OCI-LY7 (cell line): ENCODE measurements at regions not wholly inside any gene's neighbourhood (a gene's known extent, or its start where the extent isn't known, plus 50 kb on each side); places are given as distances from the start of the nearest gene placed in this dataset.

ENCODE experiments used
- BruUV-seq: library from RNA; stranded (reverse); fragments of 400-500 nt; replicated peaks from 2 replicates; lab custom pipeline; 2021; lab: Mats Ljungman, UMichigan
- CTCF ChIA-PET: fragments of 300-600 bp; sonication (Branson Sonifier 250); formaldehyde crosslinking; loops from one replicate; lab custom pipeline; 2022; ENCODE audit warnings: antibody characterized with exemption; ENCODE audit not compliant: unreplicated experiment; lab: Charles Lee
- POLR2A ChIA-PET: fragments of 300-600 bp; sonication (Branson Sonifier 250); formaldehyde crosslinking; loops from one replicate; lab custom pipeline; 2022; ENCODE audit warnings: antibody characterized with exemption; lab: Charles Lee
- DNase-seq: peaks from one replicate; pipeline ENCODE4 v3.0.0-alpha.2; 2015; ENCODE audit warnings: low spot score
- H2AFZ ChIP-seq: fragments of 200-600 bp; sonication (generic), shearing (Covaris generic); 2 replicates; pipeline ENCODE4 v1.6.1; 2014; ENCODE audit warnings: mild to moderate bottlenecking, antibody characterized with exemption, low read length, moderate library complexity
- H3K27ac ChIP-seq: fragments of 200-600 bp; sonication (generic); 2 replicates; pipeline ENCODE4 v1.5.1; 2014; ENCODE audit warnings: mixed run types, low read depth, mild to moderate bottlenecking, moderate library complexity, low read length, inconsistent platforms; ENCODE audit not compliant: poor library complexity, severe bottlenecking
- H3K36me3 ChIP-seq: fragments of 200-600 bp; sonication (generic); 2 replicates; pipeline ENCODE4 v1.6.1; 2014; ENCODE audit warnings: mild to moderate bottlenecking, antibody characterized with exemption, low read length, moderate library complexity, mixed read lengths; ENCODE audit not compliant: insufficient read depth
- H3K4me1 ChIP-seq: fragments of 200-600 bp; sonication (generic); 2 replicates; pipeline ENCODE4 v1.5.1; 2014; ENCODE audit warnings: mild to moderate bottlenecking, low read length; ENCODE audit not compliant: insufficient read depth, poor library complexity, severe bottlenecking
- H3K4me2 ChIP-seq: fragments of 200-600 bp; sonication (generic); 2 replicates; pipeline ENCODE4 v1.6.1; 2014; ENCODE audit warnings: mild to moderate bottlenecking, low read length
- H3K4me3 ChIP-seq: fragments of 200-600 bp; sonication (generic); 2 replicates; pipeline ENCODE4 v1.5.1; 2014; ENCODE audit warnings: mild to moderate bottlenecking, low read depth, low read length; ENCODE audit not compliant: poor library complexity, severe bottlenecking
- H3K79me2 ChIP-seq: fragments of 200-600 bp; sonication (generic); 2 replicates; pipeline ENCODE4 v1.6.1; 2016; ENCODE audit warnings: low read depth, mild to moderate bottlenecking, low read length, moderate library complexity, mixed read lengths; ENCODE audit not compliant: insufficient read depth
- H3K9me2 ChIP-seq: fragments of 200-600 bp; sonication (generic); 2 replicates; pipeline ENCODE4 v1.6.1; 2016; ENCODE audit warnings: mild to moderate bottlenecking, low read length, mixed read lengths; ENCODE audit not compliant: insufficient read depth
- H3K9me3 ChIP-seq: fragments of 200-600 bp; sonication (generic); 2 replicates; pipeline ENCODE4 v1.6.1; 2014; ENCODE audit warnings: mild to moderate bottlenecking, mixed run types, low read length, mixed read lengths
- H4K20me1 ChIP-seq: fragments of 200-600 bp; sonication (generic); 2 replicates; pipeline ENCODE4 v1.6.1; 2014; ENCODE audit warnings: mild to moderate bottlenecking, antibody characterized with exemption, low read length, moderate library complexity, mixed read lengths; ENCODE audit not compliant: insufficient read depth
- CTCF ChIP-seq: fragments of 200-600 bp; sonication (generic); conservative IDR thresholded peaks from 2 replicates; pipeline ENCODE4 v1.5.1; 2014; ENCODE audit warnings: mild to moderate bottlenecking, antibody characterized with exemption, low read length, moderate library complexity, mixed read lengths
- EZH2phosphoT487 ChIP-seq: fragments of 200-600 bp; sonication (generic); IDR thresholded peaks from 2 replicates; pipeline ENCODE4 v1.6.1; 2018; ENCODE audit warnings: low read depth, borderline replicate concordance, mild to moderate bottlenecking, mixed run types, antibody characterized with exemption, low read length, moderate library complexity, mixed read lengths
- intact Hi-C: fragments of 100-400 bp; cut with micrococcal nuclease; formaldehyde crosslinking; loops from one replicate; pipeline ENCODE4 v1.10.0; 2022; ENCODE audit not compliant: unreplicated experiment

GRCh38 chrX:143781103-143781502 lies 60.6 kb upstream of the SPANXN2 start:
- H4K20me1 ChIP-seq, result no peaks in the 10 kb centered on the region
- no peak overlapping the region for H3K27ac ChIP-seq
- no peaks in the 10 kb centered on the region for H3K36me3 ChIP-seq
- no peak overlapping the region for H3K4me3 ChIP-seq
- BruUV-seq, result no TSS peak
- no peaks in the 10 kb centered on the region for H3K4me1 ChIP-seq
- H3K4me2 ChIP-seq, result no peak overlapping the region
- H2AFZ ChIP-seq, result no peak overlapping the region
- intact Hi-C loops, result no loop called here
- no peaks in the 10 kb centered on the region for H3K79me2 ChIP-seq
- CTCF ChIA-PET, result no interaction called here
- no peaks in the 10 kb centered on the region for H3K9me2 ChIP-seq
- DNase-seq, result no peak
- TF ChIP-seq CTCF (no peak), EZH2phosphoT487 (no peak)
- no peaks in the 10 kb centered on the region for H3K9me3 ChIP-seq
- POLR2A ChIA-PET, result interaction anchor here (0.7 kb wide), 1 partner anchor 1504 kb away, joined by 3 read pairs; no protein-coding TSS in a partner anchor
